DOHH2 (cell line): ENCODE measurements at regions not wholly inside any gene's neighbourhood (a gene's known extent, or its start where the extent isn't known, plus 50 kb on each side); places are given as distances from the start of the nearest gene placed in this dataset.

Source experiments
- H3F3A ChIP-seq: fragments of 200-600 bp; sonication (generic), shearing (Covaris generic); 2 replicates; pipeline ENCODE4 v1.6.0; 2016; ENCODE audit warnings: antibody characterized with exemption, mild to moderate bottlenecking; ENCODE audit not compliant: control insufficient read depth, insufficient read depth
- H3K27ac ChIP-seq: fragments of 200-600 bp; sonication (generic); 2 replicates; pipeline ENCODE4 v1.5.1; 2014; ENCODE audit warnings: low read depth, mild to moderate bottlenecking, low read length, moderate library complexity
- H3K27me3 ChIP-seq: fragments of 200-600 bp; sonication (generic); 2 replicates; pipeline ENCODE4 v1.6.1; 2014; ENCODE audit warnings: mild to moderate bottlenecking, low read length, mixed read lengths; ENCODE audit not compliant: control insufficient read depth
- H3K36me3 ChIP-seq: fragments of 200-600 bp; sonication (generic); 2 replicates; pipeline ENCODE4 v1.6.1; 2014; ENCODE audit warnings: mild to moderate bottlenecking, low read length, moderate library complexity, mixed read lengths; ENCODE audit not compliant: control insufficient read depth
- H3K4me1 ChIP-seq: fragments of 200-600 bp; sonication (generic); 2 replicates; pipeline ENCODE4 v1.6.1; 2014; ENCODE audit warnings: mild to moderate bottlenecking, low read length, mixed read lengths; ENCODE audit not compliant: control insufficient read depth
- H3K4me2 ChIP-seq: fragments of 200-600 bp; sonication (generic); 2 replicates; pipeline ENCODE4 v1.6.0; 2014; ENCODE audit warnings: mild to moderate bottlenecking, low read length, moderate library complexity
- H3K4me3 ChIP-seq: fragments of 200-600 bp; sonication (generic); 2 replicates; pipeline ENCODE4 v1.5.1; 2014; ENCODE audit warnings: mild to moderate bottlenecking, low read length, mixed read lengths
- H3K79me2 ChIP-seq: fragments of 200-600 bp; sonication (generic); 2 replicates; pipeline ENCODE4 v1.6.1; 2014; ENCODE audit warnings: mild to moderate bottlenecking, low read length, mixed read lengths; ENCODE audit not compliant: control insufficient read depth
- H3K9me2 ChIP-seq: fragments of 200-600 bp; sonication (generic); replicated peaks from 2 replicates; pipeline ENCODE4 v1.6.1; 2014; ENCODE audit warnings: mild to moderate bottlenecking, low read length, mixed read lengths; ENCODE audit not compliant: control insufficient read depth
- H3K9me3 ChIP-seq: fragments of 200-600 bp; sonication (generic); 2 replicates; pipeline ENCODE4 v1.6.1; 2014; ENCODE audit warnings: antibody characterized with exemption, low read length, mixed read lengths; ENCODE audit not compliant: control insufficient read depth, insufficient read depth
- H4K20me1 ChIP-seq: fragments of 200-600 bp; sonication (generic); 2 replicates; pipeline ENCODE4 v1.6.0; 2014; ENCODE audit warnings: low read depth, mild to moderate bottlenecking, antibody characterized with exemption, low read length, moderate library complexity; ENCODE audit not compliant: control insufficient read depth, insufficient read depth
- CTCF ChIP-seq: fragments of 200-600 bp; sonication (generic); IDR thresholded peaks from one replicate; pipeline ENCODE4 v1.5.1; 2014; ENCODE audit warnings: antibody characterized with exemption, mild to moderate bottlenecking, low read depth, low read length; ENCODE audit not compliant: poor library complexity, severe bottlenecking
- EZH2phosphoT487 ChIP-seq: fragments of 200-600 bp; sonication (generic); IDR thresholded peaks from 2 replicates; pipeline ENCODE4 v1.6.1; 2017; ENCODE audit warnings: borderline replicate concordance, mild to moderate bottlenecking, antibody characterized with exemption, low read length, moderate library complexity, mixed read lengths

- Histone ChIP-seq H3K36me3 (no peaks in the 10 kb centered on the region), H4K20me1 (no peaks in the 10 kb centered on the region), H3K79me2 (no peaks in the 10 kb centered on the region), H3K4me3 (no peak overlapping the region), H3K27ac (no peak overlapping the region), H3K4me2 (no peak overlapping the region), H3K9me2 (no peaks in the 10 kb centered on the region), H3F3A (no peaks in the 10 kb centered on the region), H3K9me3 (no peaks in the 10 kb centered on the region), H3K4me1 (no peaks in the 10 kb centered on the region), H3K27me3 (no peaks in the 10 kb centered on the region)
- TF ChIP-seq CTCF (no peak), EZH2phosphoT487 (no peak)
These were observed 62.5 kb upstream of the CDH4 start for GRCh38 chr20:61189534-61189933.

- no peaks in the 10 kb centered on the region for H3K79me2 ChIP-seq
- H4K20me1 ChIP-seq: no peaks in the 10 kb centered on the region
- H3F3A ChIP-seq: no peaks in the 10 kb centered on the region
- no peak overlapping the region for H3K4me3 ChIP-seq
- no peaks in the 10 kb centered on the region for H3K36me3 ChIP-seq
- no peak overlapping the region for H3K27ac ChIP-seq
- no peaks in the 10 kb centered on the region for H3K9me2 ChIP-seq
- no peaks in the 10 kb centered on the region for H3K4me1 ChIP-seq
- no peaks in the 10 kb centered on the region for H3K27me3 ChIP-seq
- no peaks in the 10 kb centered on the region for H3K9me3 ChIP-seq
- H3K4me2 ChIP-seq: no peak overlapping the region
- TF ChIP-seq CTCF: no peak
- no peak for TF ChIP-seq EZH2phosphoT487
These were observed 61.0 kb upstream of the CDH4 start for GRCh38 chr20:61191096-61191495.

- no peak overlapping the region for H3K27ac ChIP-seq
These were observed 59.6 kb upstream of the CDH4 start for GRCh38 chr20:61192337-61192950.

More at GRCh38 chr20:61192337-61192950, 59.6 kb upstream of the CDH4 start:
- TF ChIP-seq CTCF (no peak), EZH2phosphoT487 (no peak)
- no peak overlapping the region for H3K4me2 ChIP-seq
- H4K20me1 ChIP-seq: no peaks in the 10 kb centered on the region
- no peaks in the 10 kb centered on the region for H3K9me2 ChIP-seq
- H3K36me3 ChIP-seq: no peaks in the 10 kb centered on the region
- no peaks in the 10 kb centered on the region for H3K79me2 ChIP-seq
- no peaks in the 10 kb centered on the region for H3K4me1 ChIP-seq
- no peaks in the 10 kb centered on the region for H3K9me3 ChIP-seq
- H3K4me3 ChIP-seq: no peak overlapping the region
- H3K27me3 ChIP-seq: no peaks in the 10 kb centered on the region
- H3F3A ChIP-seq: no peaks in the 10 kb centered on the region
